ENCODE measurements at regions not wholly inside any gene's neighbourhood (a gene's known extent, or its start where the extent isn't known, plus 50 kb on each side); places are given as distances from the start of the nearest gene placed in this dataset.

DNA sequence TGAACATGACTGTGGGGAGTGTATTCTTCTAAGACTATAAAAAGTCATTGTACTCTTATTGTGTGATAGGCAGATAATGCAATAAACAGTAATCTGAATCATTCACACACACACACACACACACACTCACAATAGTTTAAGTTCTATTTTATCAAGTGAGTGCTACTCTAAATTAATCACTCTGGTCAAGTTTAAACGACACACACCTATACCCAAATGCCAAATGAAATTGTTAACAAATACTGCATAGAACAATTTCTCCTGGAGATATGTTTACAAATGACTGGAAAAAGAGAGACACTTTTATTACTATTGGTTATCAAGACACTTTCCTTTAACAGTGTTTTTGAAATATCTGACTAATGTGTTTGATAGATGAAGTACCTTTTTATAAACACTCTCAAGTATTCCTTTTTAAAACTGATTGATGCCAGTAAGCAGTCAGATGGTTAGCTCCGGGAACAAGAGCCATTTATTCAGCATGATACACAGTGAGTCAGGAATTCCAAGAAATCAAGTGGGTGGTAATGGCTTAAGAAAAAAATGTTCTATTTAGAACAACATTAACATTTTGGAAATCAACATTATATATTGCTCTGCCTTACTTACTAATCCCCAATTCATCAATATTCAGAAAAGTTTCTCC is 521.6 kb upstream of the ST8SIA4 start:
- no peak for DNase-seq (ENCODE audit: low spot score in 2 of 2, unreplicated experiment in 2 of 2)
- H3K4me1 Mint-ChIP-seq = no peaks in the 10 kb centered on the region
- H3K4me3 Mint-ChIP-seq = no peak overlapping the region
- TF ChIP-seq, protein P1, sequence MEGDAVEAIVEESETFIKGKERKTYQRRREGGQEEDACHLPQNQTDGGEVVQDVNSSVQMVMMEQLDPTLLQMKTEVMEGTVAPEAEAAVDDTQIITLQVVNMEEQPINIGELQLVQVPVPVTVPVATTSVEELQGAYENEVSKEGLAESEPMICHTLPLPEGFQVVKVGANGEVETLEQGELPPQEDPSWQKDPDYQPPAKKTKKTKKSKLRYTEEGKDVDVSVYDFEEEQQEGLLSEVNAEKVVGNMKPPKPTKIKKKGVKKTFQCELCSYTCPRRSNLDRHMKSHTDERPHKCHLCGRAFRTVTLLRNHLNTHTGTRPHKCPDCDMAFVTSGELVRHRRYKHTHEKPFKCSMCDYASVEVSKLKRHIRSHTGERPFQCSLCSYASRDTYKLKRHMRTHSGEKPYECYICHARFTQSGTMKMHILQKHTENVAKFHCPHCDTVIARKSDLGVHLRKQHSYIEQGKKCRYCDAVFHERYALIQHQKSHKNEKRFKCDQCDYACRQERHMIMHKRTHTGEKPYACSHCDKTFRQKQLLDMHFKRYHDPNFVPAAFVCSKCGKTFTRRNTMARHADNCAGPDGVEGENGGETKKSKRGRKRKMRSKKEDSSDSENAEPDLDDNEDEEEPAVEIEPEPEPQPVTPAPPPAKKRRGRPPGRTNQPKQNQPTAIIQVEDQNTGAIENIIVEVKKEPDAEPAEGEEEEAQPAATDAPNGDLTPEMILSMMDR (IDR thresholded peaks at IDR 0.05; ENCODE audit: unreplicated experiment) = no peak
- H3K9me3 Mint-ChIP-seq = no peaks in the 10 kb centered on the region
- H3K27me3 Mint-ChIP-seq (ENCODE audit: low read depth) = no peaks in the 10 kb centered on the region
- H3K36me3 Mint-ChIP-seq = no peaks in the 10 kb centered on the region
- H3K27ac Mint-ChIP-seq = no peak overlapping the region

DNA sequence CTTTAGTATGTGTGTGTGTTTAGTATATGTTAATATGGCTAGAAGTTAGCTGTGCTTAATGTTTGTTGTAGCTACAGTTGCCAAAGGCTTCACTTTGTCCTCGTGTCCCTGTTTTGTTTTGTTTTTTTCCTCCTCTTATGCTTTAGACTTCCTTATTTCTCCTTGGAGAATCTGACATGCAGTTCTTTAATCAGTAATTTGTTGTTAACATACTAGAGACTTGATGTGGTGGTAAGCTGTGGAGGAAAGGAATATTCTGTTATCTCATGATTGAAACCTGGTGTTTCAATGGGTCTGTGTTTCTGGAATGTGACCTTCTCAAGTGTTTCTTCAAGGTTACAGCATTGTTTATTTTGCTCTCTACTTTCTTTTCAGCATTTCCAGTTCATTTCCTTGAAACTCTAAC is 515.6 kb upstream of the ST8SIA4 start:
- no peak for DNase-seq (ENCODE audit: low spot score in 2 of 2, unreplicated experiment in 2 of 2)
- Mint-ChIP-seq H3K9me3 (peaks cover 3% of the 10 kb centered on the region), H3K36me3 (no peaks in the 10 kb centered on the region), H3K27ac (no peak overlapping the region), H3K4me3 (no peak overlapping the region), H3K4me1 (no peaks in the 10 kb centered on the region), H3K27me3 (ENCODE audit: low read depth) (no peaks in the 10 kb centered on the region)
- TF ChIP-seq, protein P1 (IDR thresholded peaks at IDR 0.05; ENCODE audit: unreplicated experiment) = no peak

DNA sequence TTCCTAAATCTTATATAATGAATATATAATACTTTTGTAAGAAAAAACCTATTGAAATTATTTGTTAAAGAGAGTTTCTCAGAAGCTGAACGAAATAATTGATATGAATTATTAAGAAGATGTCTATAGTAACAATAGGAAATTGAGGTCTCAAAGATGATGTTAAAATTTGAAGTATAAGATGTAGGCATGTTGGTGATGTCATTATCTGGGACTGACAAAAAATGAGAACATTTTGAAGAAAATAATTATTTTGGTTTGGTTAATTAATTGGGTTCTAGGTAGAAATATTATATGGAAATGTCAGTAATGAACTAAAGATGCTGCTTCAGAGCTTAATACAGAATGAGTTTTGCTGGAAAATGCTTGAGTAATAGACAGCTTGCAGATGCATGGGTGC is 501.4 kb upstream of the ST8SIA4 start:
- no peaks in the 10 kb centered on the region for H3K36me3 Mint-ChIP-seq
- no peak overlapping the region for H3K4me3 Mint-ChIP-seq
- no peaks in the 10 kb centered on the region for H3K4me1 Mint-ChIP-seq
- H3K9me3 Mint-ChIP-seq = peaks cover 4% of the 10 kb centered on the region
- H3K27ac Mint-ChIP-seq = no peak overlapping the region
- peaks cover 6% of the 10 kb centered on the region for H3K27me3 Mint-ChIP-seq (ENCODE audit: low read depth)
- DNase-seq (ENCODE audit: low spot score in 2 of 2, unreplicated experiment in 2 of 2) = no peak
- TF ChIP-seq, protein P1 (IDR thresholded peaks at IDR 0.05; ENCODE audit: unreplicated experiment) = no peak

DNA sequence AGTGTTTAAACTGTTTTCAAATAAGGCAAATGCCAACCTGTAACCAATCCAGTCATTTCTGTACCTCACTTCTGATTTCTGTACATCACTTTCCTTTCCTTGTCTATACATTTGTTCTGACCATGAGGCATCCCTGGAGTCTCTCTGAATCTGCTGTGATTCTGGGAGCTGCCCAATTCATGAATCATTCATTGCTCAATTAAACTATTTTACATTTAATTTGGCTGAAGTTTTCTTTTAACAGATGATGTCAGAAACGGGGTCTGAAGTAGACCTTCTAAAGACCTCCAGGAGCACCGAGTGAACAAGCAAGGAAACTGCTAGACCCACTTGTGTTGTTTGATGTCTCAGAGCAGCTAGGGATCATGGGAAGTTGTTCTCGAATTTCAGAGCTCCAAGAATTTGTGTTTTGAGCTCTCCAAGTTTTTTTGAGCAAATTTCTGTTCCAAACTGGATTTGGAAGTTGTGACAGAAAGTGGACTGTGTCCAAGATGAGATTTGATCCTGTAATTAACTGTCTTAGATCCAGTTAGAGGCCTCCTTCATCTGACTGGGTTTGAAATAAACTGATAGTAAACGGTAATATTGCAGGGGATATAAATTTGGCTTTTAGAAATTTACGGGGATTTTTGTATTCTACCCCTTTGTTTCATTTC is 490.8 kb upstream of the ST8SIA4 start:
- Mint-ChIP-seq H3K4me3 (no peak overlapping the region), H3K9me3 (peaks cover 14% of the 10 kb centered on the region), H3K36me3 (no peaks in the 10 kb centered on the region), H3K27me3 (ENCODE audit: low read depth) (no peaks in the 10 kb centered on the region), H3K4me1 (no peaks in the 10 kb centered on the region), H3K27ac (no peak overlapping the region)
- TF ChIP-seq, protein P1 (IDR thresholded peaks at IDR 0.05; ENCODE audit: unreplicated experiment) = no peak
- DNase-seq (ENCODE audit: low spot score in 2 of 2, unreplicated experiment in 2 of 2) = no peak

DNA sequence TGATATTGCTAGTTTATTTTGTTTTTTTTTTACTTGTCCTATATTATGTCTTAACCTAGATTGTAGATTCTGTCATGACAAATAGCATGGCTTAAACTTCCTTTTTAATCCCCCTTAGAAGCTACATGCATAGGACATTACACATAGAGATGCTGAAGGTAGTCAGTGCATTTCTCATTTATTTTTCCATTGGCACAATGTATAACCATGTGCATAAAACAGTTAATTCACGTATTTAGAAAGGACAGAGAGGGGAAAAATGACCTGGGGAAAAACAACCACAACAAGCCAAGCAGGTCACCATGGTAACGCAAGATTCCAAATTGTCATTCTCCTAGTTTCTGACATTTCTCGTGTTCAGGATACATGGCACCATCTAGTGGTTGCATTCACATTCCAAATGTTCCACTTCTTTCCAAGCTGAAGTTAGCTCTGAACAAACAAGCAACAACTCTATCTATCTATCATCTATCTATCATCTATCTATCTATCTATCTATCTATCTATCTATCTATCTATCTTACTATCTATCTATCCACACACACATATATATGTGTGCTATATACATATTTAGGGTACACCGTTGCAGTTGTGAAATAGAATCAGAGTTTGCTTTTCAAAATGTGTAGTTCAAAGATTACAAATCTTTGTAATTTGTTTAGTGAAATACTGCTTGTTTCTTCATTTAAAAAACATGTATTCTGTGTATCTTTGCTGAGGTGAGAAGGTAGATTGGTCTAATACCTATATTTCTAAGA is 487.2 kb upstream of the ST8SIA4 start:
- Mint-ChIP-seq H3K4me3 (no peak overlapping the region), H3K27me3 (ENCODE audit: low read depth) (peaks cover 5% of the 10 kb centered on the region), H3K36me3 (no peaks in the 10 kb centered on the region), H3K4me1 (no peaks in the 10 kb centered on the region), H3K27ac (no peak overlapping the region), H3K9me3 (no peaks in the 10 kb centered on the region)
- no peak for DNase-seq (ENCODE audit: low spot score in 2 of 2, unreplicated experiment in 2 of 2)
- TF ChIP-seq, protein P1 (IDR thresholded peaks at IDR 0.05; ENCODE audit: unreplicated experiment) = peak; percentile 62

All from mesothelial cell of epicardium (in vitro differentiated cells).